ENCODE measurements at regions not wholly inside any gene's neighbourhood (a gene's known extent, or its start where the extent isn't known, plus 50 kb on each side); places are given as distances from the start of the nearest gene placed in this dataset.

DNA sequence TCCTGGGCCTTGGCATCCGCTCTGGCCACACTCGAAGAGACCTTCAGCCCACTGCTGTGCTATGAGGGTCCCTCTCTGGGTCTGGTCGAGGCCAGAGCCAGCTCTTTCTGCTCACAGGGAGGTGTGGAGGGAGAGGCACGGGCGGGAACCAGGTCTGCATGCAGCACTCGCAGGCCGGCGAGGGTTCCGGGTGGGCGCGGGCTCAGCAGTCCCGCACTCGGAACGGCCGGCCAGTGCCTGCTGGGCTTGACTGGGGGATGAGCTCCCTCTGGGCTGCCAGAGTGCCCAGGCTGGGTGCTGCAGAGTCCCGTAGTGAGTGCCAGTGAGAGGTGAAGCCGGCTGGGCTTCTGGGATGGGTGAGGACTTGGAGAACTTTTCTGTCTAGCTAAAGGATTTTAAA lies 882.7 kb downstream of the XPNPEP1 start:
- no peak for DNase-seq
- intact Hi-C loops (cut with DNase I): no loop called here

DNA sequence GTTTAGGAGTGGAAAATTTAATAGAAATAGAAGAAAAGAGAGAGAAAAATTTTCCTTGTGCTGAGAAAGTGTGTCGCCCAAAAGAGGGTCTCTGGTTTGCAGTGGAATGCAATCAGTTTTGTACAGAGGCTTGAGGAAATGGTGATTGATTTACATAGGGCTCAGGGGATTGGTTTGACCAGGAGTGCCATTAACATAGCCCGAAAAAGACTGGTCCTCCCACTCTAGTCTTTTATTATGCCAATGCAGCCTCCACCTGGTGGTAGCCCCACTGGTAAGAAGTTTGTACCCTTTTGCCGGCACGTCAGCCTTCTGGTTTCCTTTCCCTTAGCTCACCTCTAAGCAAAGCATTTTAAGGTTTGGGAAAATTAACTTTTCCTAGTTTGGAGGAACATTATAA lies 885.3 kb downstream of the XPNPEP1 start:
- TF ChIP-seq EP300 (IDR thresholded peaks at IDR 0.05): no peak
- no peak for TF ChIP-seq POLR2A (IDR thresholded peaks at IDR 0.05)
- TF ChIP-seq, protein P1, sequence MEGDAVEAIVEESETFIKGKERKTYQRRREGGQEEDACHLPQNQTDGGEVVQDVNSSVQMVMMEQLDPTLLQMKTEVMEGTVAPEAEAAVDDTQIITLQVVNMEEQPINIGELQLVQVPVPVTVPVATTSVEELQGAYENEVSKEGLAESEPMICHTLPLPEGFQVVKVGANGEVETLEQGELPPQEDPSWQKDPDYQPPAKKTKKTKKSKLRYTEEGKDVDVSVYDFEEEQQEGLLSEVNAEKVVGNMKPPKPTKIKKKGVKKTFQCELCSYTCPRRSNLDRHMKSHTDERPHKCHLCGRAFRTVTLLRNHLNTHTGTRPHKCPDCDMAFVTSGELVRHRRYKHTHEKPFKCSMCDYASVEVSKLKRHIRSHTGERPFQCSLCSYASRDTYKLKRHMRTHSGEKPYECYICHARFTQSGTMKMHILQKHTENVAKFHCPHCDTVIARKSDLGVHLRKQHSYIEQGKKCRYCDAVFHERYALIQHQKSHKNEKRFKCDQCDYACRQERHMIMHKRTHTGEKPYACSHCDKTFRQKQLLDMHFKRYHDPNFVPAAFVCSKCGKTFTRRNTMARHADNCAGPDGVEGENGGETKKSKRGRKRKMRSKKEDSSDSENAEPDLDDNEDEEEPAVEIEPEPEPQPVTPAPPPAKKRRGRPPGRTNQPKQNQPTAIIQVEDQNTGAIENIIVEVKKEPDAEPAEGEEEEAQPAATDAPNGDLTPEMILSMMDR (IDR thresholded peaks at IDR 0.05): no peak
- Histone ChIP-seq H3K36me3 (no peaks in the 10 kb centered on the region), H3K9me3 (no peaks in the 10 kb centered on the region), H3K4me3 (no peak overlapping the region), H3K27me3 (no peaks in the 10 kb centered on the region), H3K4me1 (ENCODE audit: insufficient read depth) (no peaks in the 10 kb centered on the region), H3K27ac (no peak overlapping the region)
- no peak for DNase-seq
- intact Hi-C loops (cut with DNase I): no loop called here
- 84 to 96% (median 92%) methylated on average over 4 of the region's 4 CpGs for WGBS, 3 donors

More for the DNA sequence above, 882.7 kb downstream of the XPNPEP1 start:
- 89 to 95% (median 94%) methylated on average over 13 to 17 of the region's 17 CpGs for WGBS, 3 donors
- no peaks in the 10 kb centered on the region for H3K9me3 ChIP-seq
- H3K27me3 ChIP-seq: no peaks in the 10 kb centered on the region
- H3K36me3 ChIP-seq: no peaks in the 10 kb centered on the region
- no peaks in the 10 kb centered on the region for H3K4me1 ChIP-seq (ENCODE audit: insufficient read depth)
- H3K27ac ChIP-seq: no peak overlapping the region
- H3K4me3 ChIP-seq: no peak overlapping the region
- TF ChIP-seq POLR2A (IDR thresholded peaks at IDR 0.05): no peak
- TF ChIP-seq, protein P1 (IDR thresholded peaks at IDR 0.05): no peak
- TF ChIP-seq EP300 (IDR thresholded peaks at IDR 0.05): no peak

DNA sequence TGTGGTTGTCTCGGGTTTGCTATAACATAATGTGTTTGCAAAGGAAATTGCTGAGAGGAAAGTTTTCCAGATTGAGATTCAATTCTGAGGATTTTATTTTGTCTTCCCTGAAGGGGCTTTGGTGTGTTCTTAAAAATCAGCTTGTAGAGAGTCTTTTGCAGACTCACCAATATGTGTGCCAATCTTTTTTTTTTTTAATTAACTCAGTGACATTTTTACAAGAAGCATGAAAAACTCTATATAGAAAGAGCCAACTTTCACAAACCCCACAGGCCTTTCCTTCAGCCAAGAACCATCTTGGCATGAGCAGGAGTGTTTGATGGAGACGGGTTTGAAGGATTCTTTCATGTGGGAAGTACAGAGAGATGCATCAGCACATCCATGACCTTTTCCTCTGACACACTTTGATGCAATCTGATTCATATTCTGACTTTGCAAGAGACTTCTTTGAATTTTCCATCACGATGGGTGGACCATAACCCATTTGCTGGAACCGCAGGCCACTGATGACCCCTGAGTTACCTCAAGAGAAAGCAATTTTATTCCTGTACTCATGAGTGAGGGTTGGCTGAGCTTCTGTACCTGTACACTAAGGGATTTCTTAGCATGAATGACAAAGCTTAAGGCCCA lies 892.6 kb downstream of the XPNPEP1 start:
- H3K36me3 ChIP-seq: no peaks in the 10 kb centered on the region
- no peak for DNase-seq
- TF ChIP-seq, protein P1 (IDR thresholded peaks at IDR 0.05): no peak
- no peak for TF ChIP-seq POLR2A (IDR thresholded peaks at IDR 0.05)
- no peak for TF ChIP-seq EP300 (IDR thresholded peaks at IDR 0.05)
- WGBS, 3 donors: 59 to 69% (median 64%) methylated on average over 4 of the region's 4 CpGs
- no peaks in the 10 kb centered on the region for H3K9me3 ChIP-seq
- intact Hi-C loops (cut with DNase I): no loop called here
- no peaks in the 10 kb centered on the region for H3K4me1 ChIP-seq (ENCODE audit: insufficient read depth)
- H3K27me3 ChIP-seq: no peaks in the 10 kb centered on the region
- no peak overlapping the region for H3K4me3 ChIP-seq
- no peak overlapping the region for H3K27ac ChIP-seq

DNA sequence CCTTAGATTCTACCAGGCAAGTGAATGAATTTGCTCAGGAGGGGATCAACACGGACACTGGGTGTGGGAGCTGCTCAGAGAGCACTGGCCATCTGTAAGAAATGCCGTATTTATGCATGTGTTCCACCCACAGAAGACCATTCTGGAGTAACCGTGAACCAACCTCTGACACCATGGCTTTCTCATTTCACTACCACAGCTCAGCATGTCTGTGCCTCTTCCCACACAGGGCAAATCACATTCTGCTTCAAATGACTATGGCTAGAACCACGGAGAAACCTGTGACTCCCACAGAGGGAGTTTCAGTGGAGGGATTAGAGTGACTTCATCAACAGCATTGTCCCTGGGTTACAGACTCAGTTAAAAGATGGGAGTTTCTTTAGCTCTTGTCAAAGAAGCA lies 893.4 kb downstream of the XPNPEP1 start:
- H3K27ac ChIP-seq: no peak overlapping the region
- H3K4me3 ChIP-seq: no peak overlapping the region
- TF ChIP-seq, protein P1 (IDR thresholded peaks at IDR 0.05): no peak
- TF ChIP-seq POLR2A (IDR thresholded peaks at IDR 0.05): no peak
- TF ChIP-seq EP300 (IDR thresholded peaks at IDR 0.05): no peak
- 66 to 75% (median 67%) methylated on average over 4 of the region's 4 CpGs for WGBS, 3 donors
- no peaks in the 10 kb centered on the region for H3K4me1 ChIP-seq (ENCODE audit: insufficient read depth)
- intact Hi-C loops (cut with DNase I): no loop called here
- no peaks in the 10 kb centered on the region for H3K9me3 ChIP-seq
- H3K27me3 ChIP-seq: no peaks in the 10 kb centered on the region
- no peaks in the 10 kb centered on the region for H3K36me3 ChIP-seq
- DNase-seq: no peak

Data from ovary (tissue), 7 donors.